ENCODE measurements at regions not wholly inside any gene's neighbourhood (a gene's known extent, or its start where the extent isn't known, plus 50 kb on each side); places are given as distances from the start of the nearest gene placed in this dataset.

DNA sequence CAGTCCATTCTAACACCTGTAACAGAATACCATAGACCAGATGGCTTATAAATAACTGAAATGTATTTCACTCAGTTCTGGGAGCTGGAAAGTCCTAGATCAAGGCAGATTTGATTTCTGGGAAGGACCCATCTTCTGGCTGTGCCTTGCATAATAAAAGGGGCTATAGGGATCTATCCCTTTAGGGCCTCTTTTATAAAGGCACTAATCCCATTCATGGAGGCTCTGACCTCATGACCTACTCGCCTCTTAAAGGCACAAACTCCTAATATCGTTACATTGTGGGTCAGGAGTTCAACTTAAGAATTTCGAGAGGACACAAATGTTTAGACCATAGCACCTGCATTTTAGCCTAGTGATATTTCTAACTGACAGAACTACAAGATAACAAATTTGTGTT, 619.0 kb downstream of the CDH18 start:
- DNase-seq (ENCODE audit: low spot score), result no peak

DNA sequence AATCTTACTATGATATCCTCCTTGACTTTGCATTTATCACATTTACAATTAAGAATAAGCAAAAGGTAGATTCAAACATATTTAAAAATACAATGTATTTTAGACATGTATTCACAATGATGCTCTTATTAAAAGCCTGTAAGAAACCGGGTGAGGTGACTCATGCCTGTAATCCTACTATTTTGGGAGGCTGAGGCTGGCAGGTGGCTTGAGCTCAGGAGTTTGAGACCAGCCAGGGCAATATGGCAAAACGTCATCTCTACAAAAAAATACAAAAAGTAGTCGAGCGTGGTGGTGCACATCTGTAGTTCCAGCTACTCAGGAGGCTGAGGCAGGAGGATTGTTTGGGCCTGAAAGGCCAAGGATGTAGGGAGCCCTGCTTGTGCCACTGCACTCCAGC, 618.4 kb downstream of the CDH18 start:
- no peak for DNase-seq (ENCODE audit: low spot score)

DNA sequence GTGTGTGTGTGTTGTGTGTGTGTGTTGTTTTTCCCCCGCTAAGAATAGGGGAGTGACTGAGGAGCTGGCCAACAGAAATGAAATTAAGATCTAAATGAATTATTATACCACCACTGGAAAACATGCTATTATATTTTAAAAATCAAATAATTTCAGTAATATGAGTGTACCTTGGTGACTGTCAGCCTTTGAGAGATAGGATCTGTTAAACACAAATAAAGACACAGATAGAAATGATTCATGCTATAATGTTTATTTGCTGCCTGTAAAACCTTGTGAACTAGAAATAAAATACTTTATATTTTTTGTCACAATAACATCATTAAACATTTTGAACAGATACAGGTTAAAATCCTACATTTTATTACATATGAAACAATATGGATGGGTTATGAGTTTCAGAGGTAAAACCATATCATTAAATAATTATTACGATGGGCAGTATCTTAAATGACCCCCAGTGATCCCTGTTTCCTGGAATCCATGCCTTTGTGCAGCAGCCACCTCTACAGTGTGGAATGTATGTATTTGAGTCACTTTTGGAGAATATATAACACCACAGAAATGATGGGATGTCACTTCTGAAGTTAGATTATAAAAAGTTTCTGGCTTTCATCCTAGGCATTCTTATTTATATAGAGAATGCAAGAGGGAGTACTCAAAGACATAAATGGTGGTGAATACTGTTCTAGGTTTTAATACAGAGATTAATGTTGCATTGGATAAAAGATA, 617.2 kb downstream of the CDH18 start:
- DNase-seq (ENCODE audit: low spot score), result no peak

DNA sequence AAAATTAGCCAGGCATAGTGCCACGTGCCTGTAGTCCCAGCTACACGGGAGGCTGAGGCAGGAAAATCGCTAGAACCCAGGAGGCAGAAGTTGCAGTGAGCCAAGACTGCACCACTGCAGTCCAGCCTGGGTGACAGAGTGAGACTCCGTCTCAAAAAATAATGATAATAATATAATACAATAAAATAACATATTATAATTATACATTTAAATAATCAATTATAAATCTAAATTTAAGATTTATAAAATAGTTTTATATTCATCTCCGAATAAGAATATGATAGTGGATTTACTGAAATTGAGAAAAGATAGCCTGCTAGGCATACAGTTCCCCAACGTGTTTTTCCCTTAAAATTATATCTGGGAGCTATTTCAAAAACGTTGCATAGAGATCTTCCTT, 599.6 kb downstream of the CDH18 start:
- no peak for DNase-seq (ENCODE audit: low spot score)

DNA sequence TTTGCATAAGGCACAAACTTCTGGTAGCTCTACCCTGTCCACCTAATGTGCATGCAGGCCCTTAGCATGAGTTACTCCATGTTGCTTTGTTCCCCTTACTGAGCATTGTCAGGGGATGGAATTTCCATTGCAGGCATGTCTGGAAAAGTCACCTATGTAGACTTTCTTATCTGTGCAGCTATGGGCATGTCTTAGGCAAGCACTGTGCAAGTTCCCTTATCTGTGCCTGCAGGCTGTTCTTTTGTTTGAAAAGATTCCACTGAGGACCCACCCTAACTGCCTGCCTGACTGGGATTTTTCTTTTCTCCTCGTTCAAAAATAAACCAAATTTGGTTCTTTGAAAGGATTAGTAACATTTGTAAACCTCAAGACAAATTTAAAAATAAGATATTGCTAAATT, 587.0 kb downstream of the CDH18 start:
- DNase-seq (ENCODE audit: low spot score), result no peak

DNA sequence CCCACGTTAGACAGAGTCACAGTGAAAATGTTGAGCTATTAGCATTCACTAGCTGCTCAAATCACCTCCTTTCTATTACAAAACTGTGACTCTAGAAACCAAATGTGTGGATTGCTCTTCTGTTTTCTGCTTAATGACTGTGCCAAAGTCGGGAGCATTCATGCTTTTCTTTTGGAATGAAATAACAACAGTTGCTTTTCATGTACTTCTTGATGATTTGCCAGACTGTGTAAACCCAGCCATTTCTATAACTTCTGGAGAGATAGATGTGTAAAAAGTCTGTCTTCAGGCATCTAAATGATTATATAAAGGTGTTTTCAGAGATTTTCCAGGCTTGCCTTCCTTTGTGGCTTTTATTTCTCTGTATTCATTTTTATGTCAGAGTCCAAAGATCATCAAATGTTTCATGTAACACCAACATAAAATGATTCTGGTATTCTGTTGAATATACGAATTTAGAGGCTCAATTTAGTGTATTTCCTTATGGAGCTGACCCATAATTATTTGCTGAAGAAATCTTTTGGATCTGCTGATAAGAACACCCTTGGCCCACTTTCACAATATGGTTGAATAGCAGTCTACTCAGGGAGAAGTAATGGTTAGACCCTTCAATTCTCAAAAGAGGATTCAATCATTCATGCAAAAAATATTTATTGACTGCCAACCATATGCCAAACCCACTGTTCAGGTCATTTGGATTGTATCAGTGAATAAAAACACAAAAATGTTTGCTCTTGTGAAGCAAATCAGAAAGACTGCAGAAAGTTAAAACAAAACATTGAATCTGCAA, 581.2 kb downstream of the CDH18 start:
- DNase-seq (ENCODE audit: low spot score), result no peak

DNA sequence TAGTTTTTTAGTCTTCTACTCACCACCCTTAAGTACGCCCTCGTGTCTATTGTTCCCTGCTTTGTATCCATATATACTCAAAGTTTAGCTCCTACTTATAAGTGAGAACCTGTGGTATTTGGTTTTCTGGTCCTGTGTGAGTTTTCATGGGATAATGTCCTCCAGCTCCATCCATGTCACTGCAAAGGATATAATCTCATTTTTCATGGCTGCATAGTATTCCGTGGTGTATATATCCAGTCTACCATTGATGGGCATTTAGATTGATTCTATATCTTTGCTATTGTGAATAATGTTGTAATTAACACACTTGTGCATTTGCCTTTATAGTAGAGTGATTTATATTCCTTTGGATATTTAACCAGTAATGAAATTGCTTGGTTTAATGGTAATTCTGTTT, 579.9 kb downstream of the CDH18 start:
- DNase-seq (ENCODE audit: low spot score), result no peak

DNA sequence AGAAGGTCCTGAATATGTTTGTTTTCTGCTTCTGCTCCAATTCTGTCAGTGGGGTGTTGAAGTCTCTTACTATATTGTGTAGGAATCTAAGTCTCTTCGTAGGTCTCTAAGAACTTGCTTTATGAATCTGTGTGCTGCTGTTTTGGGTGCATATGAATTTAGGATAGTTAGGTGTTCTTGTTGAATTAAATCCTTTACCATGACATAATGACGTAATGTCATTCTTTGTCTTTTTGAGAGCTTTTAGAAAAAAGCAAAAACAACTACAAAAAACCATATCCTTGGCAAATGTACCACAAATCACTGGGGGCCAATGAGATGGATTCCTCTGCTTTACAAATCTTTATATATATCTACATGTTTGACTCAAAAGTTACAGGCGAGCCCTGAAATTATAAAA, 576.1 kb downstream of the CDH18 start:
- DNase-seq (ENCODE audit: low spot score), result no peak

All from GM03348 (cell line).